Dendritic cell treated with granulocyte-macrophage colony-stimulating factor and Interleukin-4, amounts not matched to agents 40 ng/mL and 50 ng/mL, for 4 days (primary cell): ENCODE measurements at regions not wholly inside any gene's neighbourhood (a gene's known extent, or its start where the extent isn't known, plus 50 kb on each side); places are given as distances from the start of the nearest gene placed in this dataset.

ENCODE experiments used
- H3K27ac Mint-ChIP-seq: one replicate; pipeline ENCODE4 v1.8.0; 2022; ENCODE audit warnings: mild to moderate bottlenecking, mixed read lengths
- H3K27me3 Mint-ChIP-seq: one replicate; pipeline ENCODE4 v1.8.0; 2022; ENCODE audit warnings: mild to moderate bottlenecking, mixed read lengths
- H3K36me3 Mint-ChIP-seq: one replicate; pipeline ENCODE4 v1.8.0; 2022; ENCODE audit warnings: low read depth, mixed read lengths
- H3K4me1 Mint-ChIP-seq: one replicate; pipeline ENCODE4 v1.8.0; 2022; ENCODE audit warnings: low read depth, mixed read lengths
- H3K4me3 Mint-ChIP-seq: one replicate; pipeline ENCODE4 v1.8.0; 2022; ENCODE audit warnings: mild to moderate bottlenecking, moderate library complexity, mixed read lengths
- H3K9me3 Mint-ChIP-seq: one replicate; pipeline ENCODE4 v1.8.0; 2022; ENCODE audit warnings: mixed read lengths
- intact Hi-C: fragments of 100-400 bp; cut with micrococcal nuclease; formaldehyde crosslinking; loops from one replicate; pipeline ENCODE4 v1.15.0; 2022

- H3K9me3 Mint-ChIP-seq, result no peaks in the 10 kb centered on the region
- no peaks in the 10 kb centered on the region for H3K4me1 Mint-ChIP-seq
- H3K27ac Mint-ChIP-seq, result no peak overlapping the region
- H3K27me3 Mint-ChIP-seq, result no peaks in the 10 kb centered on the region
- intact Hi-C loops, result no loop called here
- no peak overlapping the region for H3K4me3 Mint-ChIP-seq
- no peaks in the 10 kb centered on the region for H3K36me3 Mint-ChIP-seq
Measured at GRCh38 chr3:157566596-157566995, 63.4 kb upstream of the VEPH1 start.

- Mint-ChIP-seq H3K36me3 (no peaks in the 10 kb centered on the region), H3K9me3 (no peaks in the 10 kb centered on the region), H3K27me3 (no peaks in the 10 kb centered on the region), H3K27ac (no peak overlapping the region), H3K4me3 (no peak overlapping the region), H3K4me1 (no peaks in the 10 kb centered on the region)
- intact Hi-C loops, result no loop called here
Measured at GRCh38 chr3:157559401-157559800, 56.2 kb upstream of the VEPH1 start.
